ENCODE measurements at regions not wholly inside any gene's neighbourhood (a gene's known extent, or its start where the extent isn't known, plus 50 kb on each side); places are given as distances from the start of the nearest gene placed in this dataset.

DNA sequence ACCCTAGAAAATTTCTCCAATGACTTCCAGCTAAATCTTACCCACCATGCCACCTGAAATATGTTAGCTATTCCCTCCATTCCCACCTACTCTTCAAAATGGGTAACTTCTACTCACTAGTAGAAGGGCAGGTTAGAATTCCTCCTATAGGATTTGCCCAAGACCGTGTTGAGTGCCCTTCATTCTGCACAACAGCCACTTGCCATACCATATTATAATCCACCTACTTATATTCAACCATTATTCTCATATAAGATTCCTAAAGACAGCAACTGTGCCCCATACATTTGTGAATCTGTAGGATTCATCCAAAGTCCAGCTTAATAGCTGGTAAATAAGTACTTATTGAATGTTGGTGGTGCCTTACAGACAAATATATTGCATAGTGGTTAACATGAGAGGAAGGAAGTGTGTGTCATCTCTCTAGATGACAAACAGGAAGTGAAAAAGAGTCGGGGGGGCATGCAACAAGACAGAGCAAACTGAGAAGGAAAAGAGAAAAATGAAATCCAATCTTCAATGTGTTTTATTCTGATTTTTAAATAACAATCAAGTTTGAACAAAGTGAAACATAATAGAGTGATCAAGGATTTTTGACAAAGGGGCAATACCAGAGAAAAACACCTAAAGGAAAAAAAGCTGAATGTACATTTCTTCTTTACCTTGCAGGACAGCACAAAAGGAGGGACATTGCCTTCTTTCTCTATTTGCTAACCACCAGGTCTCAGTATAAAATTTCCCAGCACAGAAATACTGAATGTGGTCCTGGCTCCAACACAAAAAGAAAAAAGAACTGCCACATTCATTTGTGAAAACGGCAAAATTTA is 389.3 kb upstream of the USP15 start:
- H4K91ac ChIP-seq (ENCODE audit: low read depth, low read length): no peak overlapping the region
- H2BK12ac ChIP-seq (ENCODE audit: low read length): no peak overlapping the region
- no peak for DNase-seq
- H3K18ac ChIP-seq (ENCODE audit: low read length): no peak overlapping the region
- H2AK5ac ChIP-seq (ENCODE audit: low read length): no peak overlapping the region
- H3K4me2 ChIP-seq (ENCODE audit: low read length): no peak overlapping the region
- H3K36me3 ChIP-seq (ENCODE audit: control insufficient read depth in 1 of 2, insufficient read depth in 2 of 2, low read length in 2 of 2): no peaks in the 10 kb centered on the region
- no peaks in the 10 kb centered on the region for H3K9me3 ChIP-seq (ENCODE audit: insufficient read depth, low read depth, low read length)
- H3K4me1 ChIP-seq (ENCODE audit: control insufficient read depth in 1 of 2, insufficient read depth in 2 of 2, low read length in 2 of 2): no peaks in the 10 kb centered on the region
- WGBS (ENCODE audit: extremely low coverage, insufficient coverage, insufficient read length): no CpG with 5 or more reads among the region's 3 CpGs
- no peak overlapping the region for H3K4me3 ChIP-seq (ENCODE audit: low read depth, low read length)
- H3K79me1 ChIP-seq (ENCODE audit: low read length): no peaks in the 10 kb centered on the region
- no peak overlapping the region for H3K27ac ChIP-seq (ENCODE audit: low read depth, low read length)
- no peak overlapping the region for H3K14ac ChIP-seq (ENCODE audit: low read length)
- H4K8ac ChIP-seq (ENCODE audit: low read depth, low read length): no peak overlapping the region
- no peaks in the 10 kb centered on the region for H3K79me2 ChIP-seq (ENCODE audit: control insufficient read depth, insufficient read depth, low read length, poor library complexity)
- no peak overlapping the region for H2AFZ ChIP-seq (ENCODE audit: insufficient read depth, low read length, poor library complexity)
- no peak overlapping the region for H3K4ac ChIP-seq (ENCODE audit: low read depth, low read length)
- H3K9ac ChIP-seq (ENCODE audit: low read length): no peak overlapping the region
- no peaks in the 10 kb centered on the region for H3K27me3 ChIP-seq (ENCODE audit: insufficient read depth, low read length)
- H2BK5ac ChIP-seq (ENCODE audit: low read depth, low read length, poor library complexity): no peak overlapping the region
- H3K23ac ChIP-seq (ENCODE audit: low read length): no peak overlapping the region
- H2BK120ac ChIP-seq (ENCODE audit: insufficient read depth, low read length, poor library complexity): no peak overlapping the region
- no peak overlapping the region for H4K12ac ChIP-seq (ENCODE audit: low read depth, low read length)

DNA sequence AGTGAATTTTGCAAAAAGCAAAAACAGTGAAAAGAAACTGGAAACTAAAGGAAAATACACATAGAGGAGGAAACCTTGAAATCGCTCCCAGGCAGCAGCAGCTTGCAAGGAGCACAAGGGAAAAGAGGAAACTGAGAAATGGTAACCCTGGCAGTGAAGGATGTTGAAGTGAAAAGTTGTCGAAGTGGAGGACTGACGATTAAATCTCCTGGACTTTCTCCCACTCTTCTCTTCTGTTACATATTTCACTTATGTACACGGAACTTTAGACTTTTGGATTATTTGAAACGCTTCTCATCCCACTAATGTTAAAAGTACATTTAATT is 388.8 kb upstream of the USP15 start:
- H3K9me3 ChIP-seq (ENCODE audit: insufficient read depth, low read depth, low read length): no peaks in the 10 kb centered on the region
- H2BK5ac ChIP-seq (ENCODE audit: low read depth, low read length, poor library complexity): no peak overlapping the region
- H3K4me2 ChIP-seq (ENCODE audit: low read length): no peak overlapping the region
- H3K27me3 ChIP-seq (ENCODE audit: insufficient read depth, low read length): no peaks in the 10 kb centered on the region
- no peak overlapping the region for H3K4ac ChIP-seq (ENCODE audit: low read depth, low read length)
- no peak overlapping the region for H3K23ac ChIP-seq (ENCODE audit: low read length)
- no peak overlapping the region for H4K91ac ChIP-seq (ENCODE audit: low read depth, low read length)
- H3K27ac ChIP-seq (ENCODE audit: low read depth, low read length): no peak overlapping the region
- H3K4me1 ChIP-seq (ENCODE audit: control insufficient read depth in 1 of 2, insufficient read depth in 2 of 2, low read length in 2 of 2): no peaks in the 10 kb centered on the region
- no peak overlapping the region for H2AFZ ChIP-seq (ENCODE audit: insufficient read depth, low read length, poor library complexity)
- no peak overlapping the region for H3K14ac ChIP-seq (ENCODE audit: low read length)
- no peak overlapping the region for H3K18ac ChIP-seq (ENCODE audit: low read length)
- H3K36me3 ChIP-seq (ENCODE audit: control insufficient read depth in 1 of 2, insufficient read depth in 2 of 2, low read length in 2 of 2): no peaks in the 10 kb centered on the region
- no peaks in the 10 kb centered on the region for H3K79me1 ChIP-seq (ENCODE audit: low read length)
- no peak overlapping the region for H2BK120ac ChIP-seq (ENCODE audit: insufficient read depth, low read length, poor library complexity)
- H2AK5ac ChIP-seq (ENCODE audit: low read length): no peak overlapping the region
- H2BK12ac ChIP-seq (ENCODE audit: low read length): no peak overlapping the region
- no CpG with 5 or more reads among the region's 5 CpGs for WGBS (ENCODE audit: extremely low coverage, insufficient coverage, insufficient read length)
- H3K79me2 ChIP-seq (ENCODE audit: control insufficient read depth, insufficient read depth, low read length, poor library complexity): no peaks in the 10 kb centered on the region
- H4K12ac ChIP-seq (ENCODE audit: low read depth, low read length): no peak overlapping the region
- DNase-seq: no peak
- no peak overlapping the region for H3K4me3 ChIP-seq (ENCODE audit: low read depth, low read length)
- H4K8ac ChIP-seq (ENCODE audit: low read depth, low read length): no peak overlapping the region
- no peak overlapping the region for H3K9ac ChIP-seq (ENCODE audit: low read length)

DNA sequence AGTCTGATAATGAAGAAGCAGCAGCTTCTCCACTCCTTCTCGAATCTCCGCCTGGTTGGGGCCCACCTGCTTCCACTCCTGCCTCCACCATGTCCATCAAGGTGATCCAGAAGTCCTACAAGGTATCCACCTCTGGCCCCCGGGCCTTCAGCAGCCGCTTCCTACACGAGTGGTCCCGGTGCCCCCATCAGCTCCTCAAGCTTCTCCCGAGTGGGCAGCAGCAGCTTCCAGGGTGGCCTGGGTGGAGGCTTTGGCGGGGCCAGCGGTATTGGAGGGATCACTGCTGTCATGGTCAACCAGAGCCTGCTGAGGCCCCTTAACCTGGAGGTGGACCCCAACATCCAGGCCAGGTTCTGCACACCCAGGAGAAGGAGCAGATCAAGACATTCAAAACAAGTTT is 381.0 kb upstream of the USP15 start:
- Histone ChIP-seq H3K4ac (ENCODE audit: low read depth, low read length) (no peak overlapping the region), H2AK5ac (ENCODE audit: low read length) (no peak overlapping the region), H3K4me1 (ENCODE audit: control insufficient read depth in 1 of 2, insufficient read depth in 2 of 2, low read length in 2 of 2) (no peaks in the 10 kb centered on the region), H3K9me3 (ENCODE audit: insufficient read depth, low read depth, low read length) (no peaks in the 10 kb centered on the region), H3K36me3 (ENCODE audit: control insufficient read depth in 1 of 2, insufficient read depth in 2 of 2, low read length in 2 of 2) (no peaks in the 10 kb centered on the region), H3K18ac (ENCODE audit: low read length) (no peak overlapping the region), H2BK12ac (ENCODE audit: low read length) (no peak overlapping the region), H2BK5ac (ENCODE audit: low read depth, low read length, poor library complexity) (no peak overlapping the region), H4K12ac (ENCODE audit: low read depth, low read length) (no peak overlapping the region), H2BK120ac (ENCODE audit: insufficient read depth, low read length, poor library complexity) (no peak overlapping the region), H3K14ac (ENCODE audit: low read length) (no peak overlapping the region), H3K23ac (ENCODE audit: low read length) (no peak overlapping the region), H4K91ac (ENCODE audit: low read depth, low read length) (no peak overlapping the region), H2AFZ (ENCODE audit: insufficient read depth, low read length, poor library complexity) (no peak overlapping the region), H3K79me1 (ENCODE audit: low read length) (no peaks in the 10 kb centered on the region), H3K4me3 (ENCODE audit: low read depth, low read length) (no peak overlapping the region), H4K8ac (ENCODE audit: low read depth, low read length) (no peak overlapping the region), H3K79me2 (ENCODE audit: control insufficient read depth, insufficient read depth, low read length, poor library complexity) (no peaks in the 10 kb centered on the region), H3K27ac (ENCODE audit: low read depth, low read length) (no peak overlapping the region), H3K4me2 (ENCODE audit: low read length) (no peak overlapping the region), H3K9ac (ENCODE audit: low read length) (no peak overlapping the region), H3K27me3 (ENCODE audit: insufficient read depth, low read length) (no peaks in the 10 kb centered on the region)
- DNase-seq: no peak
- WGBS (ENCODE audit: extremely low coverage, insufficient coverage, insufficient read length): no CpG with 5 or more reads among the region's 9 CpGs

DNA sequence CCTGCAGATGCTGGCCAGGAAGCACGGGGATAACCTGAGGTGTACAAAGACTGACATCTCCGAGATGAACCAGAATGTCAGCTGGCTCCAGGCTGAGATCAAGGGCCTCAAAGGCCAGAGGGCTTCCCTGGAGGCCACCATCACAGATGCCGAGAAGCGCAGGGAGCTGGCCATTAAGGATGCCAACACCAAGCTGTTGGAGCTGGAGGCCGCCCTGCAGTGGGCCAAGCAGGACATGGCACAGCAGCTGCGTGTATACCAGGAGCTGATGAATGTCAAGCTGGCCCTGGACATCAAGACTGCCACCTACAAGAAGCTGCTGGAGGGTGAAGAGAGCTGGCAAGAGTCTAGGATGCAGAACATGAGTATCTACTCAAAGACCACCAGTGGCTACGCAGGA is 380.0 kb upstream of the USP15 start:
- Histone ChIP-seq H3K4me2 (ENCODE audit: low read length) (no peak overlapping the region), H3K27me3 (ENCODE audit: insufficient read depth, low read length) (no peaks in the 10 kb centered on the region), H3K4me3 (ENCODE audit: low read depth, low read length) (no peak overlapping the region), H3K36me3 (ENCODE audit: control insufficient read depth in 1 of 2, insufficient read depth in 2 of 2, low read length in 2 of 2) (no peaks in the 10 kb centered on the region), H3K79me1 (ENCODE audit: low read length) (no peaks in the 10 kb centered on the region), H4K8ac (ENCODE audit: low read depth, low read length) (no peak overlapping the region), H4K12ac (ENCODE audit: low read depth, low read length) (no peak overlapping the region), H3K9ac (ENCODE audit: low read length) (no peak overlapping the region), H2BK120ac (ENCODE audit: insufficient read depth, low read length, poor library complexity) (no peak overlapping the region), H3K18ac (ENCODE audit: low read length) (no peak overlapping the region), H2AK5ac (ENCODE audit: low read length) (no peak overlapping the region), H3K9me3 (ENCODE audit: insufficient read depth, low read depth, low read length) (no peaks in the 10 kb centered on the region), H3K4me1 (ENCODE audit: control insufficient read depth in 1 of 2, insufficient read depth in 2 of 2, low read length in 2 of 2) (no peaks in the 10 kb centered on the region), H3K79me2 (ENCODE audit: control insufficient read depth, insufficient read depth, low read length, poor library complexity) (no peaks in the 10 kb centered on the region), H4K91ac (ENCODE audit: low read depth, low read length) (no peak overlapping the region), H3K4ac (ENCODE audit: low read depth, low read length) (no peak overlapping the region), H3K23ac (ENCODE audit: low read length) (no peak overlapping the region), H3K14ac (ENCODE audit: low read length) (no peak overlapping the region), H2BK12ac (ENCODE audit: low read length) (no peak overlapping the region), H3K27ac (ENCODE audit: low read depth, low read length) (no peak overlapping the region), H2BK5ac (ENCODE audit: low read depth, low read length, poor library complexity) (no peak overlapping the region), H2AFZ (ENCODE audit: insufficient read depth, low read length, poor library complexity) (no peak overlapping the region)
- WGBS (ENCODE audit: extremely low coverage, insufficient coverage, insufficient read length): no CpG with 5 or more reads among the region's 7 CpGs
- DNase-seq: no peak

Data from trophoblast cell (in vitro differentiated cells and primary cell).